Stimulated activated CD4-positive, alpha-beta T cell treated with anti-CD3 and anti-CD28 coated beads, Interleukin-4, amount 100 ng/mL, for 48 hours (primary cell): ENCODE measurements at regions not wholly inside any gene's neighbourhood (a gene's known extent, or its start where the extent isn't known, plus 50 kb on each side); places are given as distances from the start of the nearest gene placed in this dataset.

ENCODE experiments used
- DNase-seq, 2 donors: peaks; one replicate each; pipeline ENCODE4 v3.0.0-alpha.2; 2020; ENCODE audit warnings: low read depth in 2 of 2

DNA sequence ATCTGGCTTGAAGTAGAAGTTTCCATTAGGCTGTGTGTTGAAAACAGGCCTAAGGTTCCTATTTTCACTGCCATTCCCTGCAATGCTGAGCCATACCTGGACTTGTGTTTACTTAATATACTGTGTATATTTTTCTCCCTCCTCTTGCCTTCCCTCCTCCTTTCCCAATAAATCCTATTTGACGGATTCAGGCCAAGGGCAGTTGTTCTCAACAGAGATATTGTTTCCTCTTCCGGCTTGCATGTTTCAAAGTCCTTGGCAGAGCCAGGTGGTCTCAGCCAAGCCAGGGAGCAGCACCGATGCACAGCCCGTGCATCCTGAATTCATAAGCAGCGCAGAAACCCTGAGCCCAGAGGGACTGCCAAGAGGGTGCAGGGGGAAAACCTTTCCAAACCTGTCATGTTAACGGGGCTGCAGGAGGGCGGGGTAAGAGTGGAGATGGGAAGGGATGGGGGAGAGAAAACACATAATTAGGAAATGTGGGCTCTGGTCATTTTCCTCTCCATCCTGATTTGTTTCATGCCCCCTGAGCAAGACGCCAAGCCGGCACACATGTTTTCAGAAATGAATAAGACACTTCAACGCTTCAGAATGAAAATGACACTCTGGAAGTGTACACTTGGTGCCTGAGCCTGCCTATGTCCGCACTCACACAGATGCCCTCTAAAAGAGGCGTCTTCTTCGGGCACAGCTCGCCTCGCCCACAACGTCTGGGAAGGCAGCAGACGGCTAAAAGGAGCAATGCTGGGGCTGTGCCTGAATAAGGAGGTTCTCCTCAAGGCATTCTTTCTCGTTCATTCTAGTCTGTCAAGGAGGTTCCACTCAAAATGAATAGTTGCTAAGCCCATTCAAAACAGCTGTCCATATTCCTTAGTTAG lies 149.3 kb upstream of the UBL3 start:
- DNase-seq, result no peak

- DNase-seq, result no peak
These were observed 145.9 kb upstream of the UBL3 start for GRCh38 chr13:29996316-29996715.

DNA sequence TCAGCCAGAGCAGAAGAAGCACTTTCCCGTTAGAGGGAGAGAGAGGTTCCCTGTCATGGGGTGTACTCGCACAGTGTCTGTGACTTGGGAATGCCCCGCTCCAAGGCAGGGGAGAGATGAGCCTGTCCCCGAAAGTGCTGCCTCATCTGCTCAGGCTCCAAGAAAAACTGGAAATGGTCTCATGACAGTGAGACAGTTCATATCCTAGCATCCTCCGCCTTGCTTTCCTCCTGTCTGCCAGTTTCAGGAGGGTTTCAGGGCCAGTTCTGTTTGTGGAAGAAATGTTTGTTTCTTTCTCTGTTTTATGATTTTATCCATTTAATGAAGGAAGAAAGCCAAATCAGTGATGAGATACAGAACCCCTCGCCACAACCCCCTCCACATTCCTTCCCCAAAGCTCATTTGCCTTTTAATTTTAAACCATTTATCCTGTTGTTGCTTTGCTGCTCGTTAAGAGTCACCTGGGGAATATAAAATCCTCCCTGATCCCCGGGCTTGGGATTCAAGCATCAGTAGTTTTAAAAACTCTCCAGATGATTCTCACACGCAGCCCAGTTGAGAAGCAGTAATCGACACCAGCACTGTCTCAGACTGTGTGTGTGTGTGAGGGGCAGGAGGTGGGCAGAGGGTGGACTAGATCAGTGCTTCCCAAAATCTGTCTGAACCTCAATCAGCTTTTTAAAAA lies 144.6 kb upstream of the UBL3 start:
- no peak for DNase-seq

GRCh38 chr13:29993716-29994488 lies 143.5 kb upstream of the UBL3 start:
- no peak for DNase-seq

DNA sequence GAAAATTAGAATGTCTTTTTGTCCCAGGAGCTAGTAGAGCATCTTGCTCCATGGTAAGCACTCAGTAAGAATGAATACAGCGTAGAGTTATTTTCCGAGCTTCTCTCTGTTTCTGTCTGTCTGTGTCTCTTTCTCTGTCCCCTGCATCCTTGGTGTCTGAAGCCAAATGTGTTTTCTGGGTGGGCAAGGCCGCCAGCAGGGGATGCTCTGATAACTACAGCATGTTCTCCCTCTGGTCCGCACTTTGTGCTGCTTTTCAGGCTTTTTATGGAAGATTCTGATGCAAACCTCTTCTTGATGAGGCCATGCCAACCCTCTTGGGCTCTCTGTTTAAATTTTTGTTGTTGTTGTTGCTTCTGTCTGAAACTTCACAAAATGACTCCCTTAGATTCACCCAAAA lies 142.8 kb upstream of the UBL3 start:
- no peak for DNase-seq

DNA sequence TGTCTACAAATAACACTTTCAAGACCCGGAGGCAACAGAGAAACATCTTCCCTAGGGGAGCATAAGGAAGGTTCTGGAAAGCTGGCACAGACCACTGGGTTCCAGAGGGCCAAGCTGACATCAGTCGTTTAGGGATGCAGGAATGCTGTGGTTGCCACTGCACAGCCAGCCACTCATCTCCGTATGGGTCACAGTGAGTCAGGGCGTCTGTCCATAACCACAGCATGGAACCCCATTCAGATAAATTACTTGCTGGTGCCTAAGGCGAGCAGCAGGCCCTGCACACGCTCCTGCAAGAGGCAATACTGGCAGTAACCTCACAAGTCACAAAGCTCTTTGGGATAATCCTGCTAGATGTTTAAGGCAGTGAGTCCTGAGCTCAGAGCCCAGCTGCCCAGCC lies 140.9 kb upstream of the UBL3 start:
- no peak for DNase-seq

GRCh38 chr13:29987340-29987739 lies 136.9 kb upstream of the UBL3 start:
- DNase-seq, result no peak

- DNase-seq, result no peak
These were observed 129.9 kb upstream of the UBL3 start for GRCh38 chr13:29980339-29980738.

- no peak for DNase-seq
These were observed 127.8 kb upstream of the UBL3 start for GRCh38 chr13:29978211-29978610.

DNA sequence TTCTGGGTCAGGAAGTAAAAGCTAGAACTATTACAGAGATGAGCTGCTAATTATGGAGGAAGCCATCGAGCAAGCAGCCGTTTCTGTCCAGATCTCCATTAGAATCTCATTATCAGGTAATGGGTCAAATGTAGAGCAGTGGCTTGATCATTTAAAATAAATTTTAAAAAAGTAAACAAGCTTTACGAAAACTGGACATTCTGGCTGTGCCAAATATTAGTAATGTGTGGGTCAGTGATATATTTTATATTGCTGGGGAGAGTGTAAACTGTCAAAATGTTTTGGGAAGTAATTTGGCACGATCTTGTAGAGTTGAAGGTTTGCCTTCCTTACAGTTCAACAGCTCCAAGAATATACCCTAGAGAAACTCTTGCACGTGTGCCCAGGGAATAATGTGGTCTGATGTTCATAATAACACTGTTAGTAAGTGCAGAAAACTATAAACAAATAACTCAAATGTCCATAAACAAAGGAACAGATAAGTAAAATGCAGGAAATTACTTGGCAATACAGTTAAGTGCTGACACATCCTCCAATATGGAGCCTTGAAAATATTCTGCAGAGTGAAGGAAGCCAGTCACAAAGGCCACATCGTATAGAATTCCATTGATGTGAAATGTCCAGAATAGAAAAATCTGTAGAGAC lies 127.2 kb upstream of the UBL3 start:
- no peak for DNase-seq

DNA sequence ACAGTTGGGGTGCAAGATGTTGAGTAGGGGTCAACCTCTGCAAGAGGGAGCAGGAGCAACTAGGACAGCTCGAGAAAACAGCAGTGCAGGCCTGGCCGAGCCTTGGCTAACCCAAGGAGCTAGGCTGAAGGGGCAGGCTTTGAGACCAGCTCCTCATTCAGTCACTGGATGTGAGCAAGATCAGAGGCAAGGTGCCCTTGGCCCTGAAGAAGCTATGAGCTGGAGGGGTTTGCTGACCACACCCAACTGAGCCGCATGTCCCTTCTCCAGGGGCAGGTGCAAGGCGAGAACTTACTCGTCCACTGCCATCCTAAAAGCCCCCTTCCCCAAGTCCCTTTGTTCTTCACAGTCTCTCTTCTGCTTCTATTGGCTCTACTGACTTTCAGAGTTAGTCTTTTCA lies 126.1 kb upstream of the UBL3 start:
- DNase-seq, result no peak

GRCh38 chr13:29975283-29975682 lies 124.9 kb upstream of the UBL3 start:
- DNase-seq, result no peak

GRCh38 chr13:29969286-29969685 lies 118.9 kb upstream of the UBL3 start:
- no peak for DNase-seq

DNA sequence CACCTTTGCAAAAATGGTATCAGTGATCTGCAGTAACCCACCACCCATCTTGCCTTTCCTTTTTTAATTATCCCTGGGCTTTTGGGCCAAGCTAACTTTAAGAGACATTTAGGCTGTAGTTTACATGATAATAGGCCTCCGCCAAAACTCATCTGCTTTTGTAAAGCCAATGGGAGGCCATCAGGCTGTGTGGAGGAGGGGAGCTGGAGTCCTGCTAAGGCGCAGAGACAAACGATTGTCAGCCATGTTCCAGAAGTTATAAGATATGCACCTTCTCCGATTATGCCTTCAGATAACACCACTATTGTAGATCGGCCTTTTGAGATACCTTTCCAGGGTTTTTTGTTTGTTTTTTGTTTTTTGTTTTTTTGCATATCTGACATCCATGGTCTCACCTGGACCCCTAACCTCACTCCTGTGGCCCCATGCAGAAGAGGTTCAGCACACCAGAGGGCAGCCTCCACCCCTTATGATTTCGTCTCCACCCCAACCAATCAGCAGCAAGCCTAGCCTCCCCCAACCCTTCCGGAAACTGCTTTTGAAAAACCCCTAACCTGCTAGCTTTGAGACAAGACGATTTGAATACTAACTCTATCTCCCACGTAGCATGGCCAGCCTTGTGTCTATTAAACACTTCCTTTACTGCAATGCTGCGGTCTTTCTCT lies 113.9 kb upstream of the UBL3 start:
- DNase-seq, result no peak

DNA sequence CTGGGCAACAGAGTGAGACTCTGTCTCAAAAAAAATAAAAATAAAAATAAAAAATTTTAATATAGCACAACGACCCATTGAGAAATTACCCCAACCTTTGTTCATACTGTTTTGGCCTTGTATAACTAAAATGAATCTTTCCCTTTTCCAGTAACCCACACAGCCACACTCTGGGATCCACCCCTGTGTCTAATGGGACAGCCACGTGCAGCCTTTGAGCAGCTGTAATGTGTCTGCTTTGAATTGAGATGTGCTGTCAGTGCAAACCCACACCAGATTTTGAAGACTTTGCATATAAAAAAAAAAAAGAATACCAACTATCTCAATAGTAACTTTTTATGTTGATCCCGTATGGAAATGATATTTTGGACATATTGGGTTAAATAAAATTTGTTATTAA lies 112.7 kb upstream of the UBL3 start:
- DNase-seq, result no peak

GRCh38 chr13:29961036-29961670 lies 110.7 kb upstream of the UBL3 start:
- DNase-seq, result no peak

GRCh38 chr13:29959603-29960002 lies 109.2 kb upstream of the UBL3 start:
- no peak for DNase-seq

- DNase-seq, result no peak
These were observed 108.7 kb upstream of the UBL3 start for GRCh38 chr13:29959086-29959485.

- DNase-seq, result no peak
These were observed 108.1 kb upstream of the UBL3 start for GRCh38 chr13:29958476-29958875.

DNA sequence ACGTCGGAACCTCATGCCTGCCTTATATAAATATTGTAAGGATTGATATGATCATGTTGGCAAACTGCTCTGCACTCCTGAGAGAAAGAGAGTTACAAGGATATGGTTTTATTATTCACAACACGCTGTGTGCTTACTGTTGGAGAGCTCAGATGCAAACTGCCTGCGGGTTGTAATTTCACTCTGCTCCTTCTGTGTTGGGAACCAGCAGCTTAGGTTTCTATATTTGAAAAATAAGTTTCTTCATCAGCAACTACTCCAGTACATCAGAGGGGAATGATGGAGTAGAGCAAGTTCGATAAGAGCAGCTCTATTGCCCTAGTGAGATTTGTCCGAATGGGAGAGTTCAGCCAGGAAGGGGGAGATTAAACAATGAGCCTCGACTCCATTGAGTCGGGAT lies 106.9 kb upstream of the UBL3 start:
- no peak for DNase-seq

DNA sequence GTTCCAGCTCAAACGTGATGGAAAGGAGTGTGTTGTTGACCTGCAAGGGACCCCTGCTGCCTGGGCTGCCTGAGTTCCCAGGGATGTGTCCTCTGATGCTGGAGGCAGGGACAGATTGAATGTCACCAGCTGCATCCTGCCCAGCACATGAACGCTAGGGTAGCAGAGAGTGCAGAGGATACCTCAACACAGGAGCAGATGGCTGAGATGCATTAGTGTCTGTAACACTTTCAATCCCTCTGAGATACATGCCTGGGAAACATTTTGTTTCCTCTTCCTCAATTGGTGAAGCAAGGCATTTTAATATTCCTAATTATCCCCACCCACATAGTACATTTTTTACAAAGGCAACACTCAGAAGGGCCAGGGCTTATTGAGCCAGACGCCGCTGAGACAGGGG lies 106.4 kb upstream of the UBL3 start:
- DNase-seq, result no peak
